GM19328 (cell line): ENCODE measurements at regions not wholly inside any gene's neighbourhood (a gene's known extent, or its start where the extent isn't known, plus 50 kb on each side); places are given as distances from the start of the nearest gene placed in this dataset.
"Not testable (repeated sequence)": the region's sequence is repeated elsewhere in the genome, so short reads cannot be mapped to it uniquely, and the experiment has no call there.

Source experiments
- ATAC-seq: cut with Tn5 transposase; IDR thresholded peaks from one replicate; pipeline ENCODE4 v1.9.1; 2021; ENCODE audit warnings: mild to moderate bottlenecking, moderate library complexity; ENCODE audit not compliant: unreplicated experiment

- no peak for ATAC-seq
These were observed 651.5 kb downstream of the TLE1 start for GRCh38 chr9:81037889-81038288.

- no peak for ATAC-seq
These were observed 653.7 kb downstream of the TLE1 start for GRCh38 chr9:81035601-81036000.

GRCh38 chr9:81035171-81035570 lies 654.2 kb downstream of the TLE1 start:
- no peak for ATAC-seq

- no peak for ATAC-seq
These were observed 656.5 kb downstream of the TLE1 start for GRCh38 chr9:81032831-81033230.

- no peak for ATAC-seq
These were observed 657.2 kb downstream of the TLE1 start for GRCh38 chr9:81032030-81032572.

- no peak for ATAC-seq
These were observed 657.8 kb downstream of the TLE1 start for GRCh38 chr9:81031422-81032029.

GRCh38 chr9:81030027-81030426 lies 659.3 kb downstream of the TLE1 start:
- ATAC-seq, result no peak

GRCh38 chr9:81028504-81028903 lies 660.8 kb downstream of the TLE1 start:
- no peak for ATAC-seq

- ATAC-seq, result no peak
These were observed 667.2 kb downstream of the TLE1 start for GRCh38 chr9:81022177-81022576.

- ATAC-seq, result not testable (repeated sequence)
These were observed 674.4 kb downstream of the TLE1 start for GRCh38 chr9:81014945-81015344.

GRCh38 chr9:81013191-81013590 lies 676.2 kb downstream of the TLE1 start:
- not testable (repeated sequence) for ATAC-seq

GRCh38 chr9:81002906-81003305 lies 686.4 kb downstream of the TLE1 start:
- no peak for ATAC-seq

- no peak for ATAC-seq
These were observed 687.1 kb downstream of the TLE1 start for GRCh38 chr9:81002242-81002641.

GRCh38 chr9:80995759-80996158 lies 693.6 kb downstream of the TLE1 start:
- no peak for ATAC-seq

GRCh38 chr9:80994892-80995291 lies 694.5 kb downstream of the TLE1 start:
- no peak for ATAC-seq

GRCh38 chr9:80985595-80985994 lies 703.8 kb downstream of the TLE1 start:
- ATAC-seq, result not testable (repeated sequence)

- ATAC-seq, result no peak
These were observed 712.9 kb downstream of the TLE1 start for GRCh38 chr9:80976403-80976802.

- not testable (repeated sequence) for ATAC-seq
These were observed 719.0 kb downstream of the TLE1 start for GRCh38 chr9:80970377-80970776.

GRCh38 chr9:80968611-80969010 lies 720.7 kb downstream of the TLE1 start:
- ATAC-seq, result no peak

GRCh38 chr9:80964914-80965313 lies 724.4 kb downstream of the TLE1 start:
- no peak for ATAC-seq

- ATAC-seq, result no peak
These were observed 725.0 kb downstream of the TLE1 start for GRCh38 chr9:80964374-80964773.

- no peak for ATAC-seq
These were observed 731.5 kb downstream of the TLE1 start for GRCh38 chr9:80957801-80958200.

- no peak for ATAC-seq
These were observed 734.8 kb downstream of the TLE1 start for GRCh38 chr9:80954521-80954920.
